ENCODE measurements at regions not wholly inside any gene's neighbourhood (a gene's known extent, or its start where the extent isn't known, plus 50 kb on each side); places are given as distances from the start of the nearest gene placed in this dataset.

DNA sequence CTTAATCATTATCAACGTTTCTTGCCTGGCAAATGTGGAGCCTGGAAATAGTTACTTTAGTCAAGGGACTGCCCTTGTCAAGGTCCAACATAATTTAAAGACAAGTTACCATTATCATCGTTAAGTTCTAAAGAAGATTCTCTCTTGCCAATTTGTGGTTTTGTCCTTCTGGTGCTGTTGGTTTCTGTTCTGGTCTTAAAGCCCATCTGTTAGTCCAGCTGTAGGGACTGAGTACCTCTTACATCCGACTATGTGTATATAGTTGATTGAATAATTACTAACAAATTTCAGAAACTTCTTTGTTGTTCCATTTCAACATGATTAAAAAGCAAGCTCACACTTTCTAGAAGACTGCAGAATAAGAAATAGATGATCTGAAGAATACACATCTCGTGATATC lies 1854.9 kb downstream of the MAT2B start:
- no peak overlapping the region for H3K4me3 ChIP-seq (ENCODE audit: low read depth, low read length)
- in situ Hi-C loops (cut with HindIII; ENCODE audit: low sequenced_read_pairs): no loop called here
- TF ChIP-seq, protein P1, sequence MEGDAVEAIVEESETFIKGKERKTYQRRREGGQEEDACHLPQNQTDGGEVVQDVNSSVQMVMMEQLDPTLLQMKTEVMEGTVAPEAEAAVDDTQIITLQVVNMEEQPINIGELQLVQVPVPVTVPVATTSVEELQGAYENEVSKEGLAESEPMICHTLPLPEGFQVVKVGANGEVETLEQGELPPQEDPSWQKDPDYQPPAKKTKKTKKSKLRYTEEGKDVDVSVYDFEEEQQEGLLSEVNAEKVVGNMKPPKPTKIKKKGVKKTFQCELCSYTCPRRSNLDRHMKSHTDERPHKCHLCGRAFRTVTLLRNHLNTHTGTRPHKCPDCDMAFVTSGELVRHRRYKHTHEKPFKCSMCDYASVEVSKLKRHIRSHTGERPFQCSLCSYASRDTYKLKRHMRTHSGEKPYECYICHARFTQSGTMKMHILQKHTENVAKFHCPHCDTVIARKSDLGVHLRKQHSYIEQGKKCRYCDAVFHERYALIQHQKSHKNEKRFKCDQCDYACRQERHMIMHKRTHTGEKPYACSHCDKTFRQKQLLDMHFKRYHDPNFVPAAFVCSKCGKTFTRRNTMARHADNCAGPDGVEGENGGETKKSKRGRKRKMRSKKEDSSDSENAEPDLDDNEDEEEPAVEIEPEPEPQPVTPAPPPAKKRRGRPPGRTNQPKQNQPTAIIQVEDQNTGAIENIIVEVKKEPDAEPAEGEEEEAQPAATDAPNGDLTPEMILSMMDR (IDR thresholded peaks at IDR 0.05; ENCODE audit: low read depth, low read length, missing control alignments): no peak
- DNase-seq (ENCODE audit: low read depth): no peak

DNA sequence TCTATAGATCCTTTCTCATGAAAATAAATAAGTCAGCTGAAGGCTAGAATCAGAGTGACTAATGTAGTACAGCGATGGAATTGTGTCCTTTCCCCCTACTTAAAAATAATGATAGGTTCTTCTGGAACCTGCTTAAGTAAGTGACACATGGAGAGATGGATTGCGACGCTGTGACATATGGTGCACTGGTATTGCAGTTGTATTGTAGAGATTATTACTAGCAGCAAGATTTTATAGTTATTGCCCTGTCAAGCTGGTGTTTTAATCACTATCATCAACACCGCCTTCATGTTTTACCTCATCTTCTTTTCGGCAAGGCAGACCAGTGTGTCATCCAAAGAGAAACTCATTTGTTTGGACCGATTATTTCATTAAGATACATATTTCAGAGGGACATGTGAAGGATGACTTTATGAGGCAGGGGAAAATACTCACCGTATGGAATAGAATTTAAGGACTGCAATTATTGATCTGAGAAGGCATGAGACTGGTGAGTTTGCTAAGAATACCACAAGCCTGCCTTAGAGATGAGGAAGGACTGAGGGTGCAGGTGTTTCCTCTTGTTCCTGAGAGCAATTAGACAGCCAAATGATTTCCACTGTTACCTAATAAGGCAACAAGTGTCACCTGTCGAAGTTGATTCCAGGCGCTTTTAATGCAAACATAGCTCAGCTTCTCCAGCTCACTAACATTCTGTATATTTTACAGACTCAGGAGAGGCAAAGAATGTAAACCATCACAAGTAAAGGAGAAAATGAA lies 1855.5 kb downstream of the MAT2B start:
- no peak for DNase-seq (ENCODE audit: low read depth)
- no peak overlapping the region for H3K4me3 ChIP-seq (ENCODE audit: low read depth, low read length)
- TF ChIP-seq, protein P1 (IDR thresholded peaks at IDR 0.05; ENCODE audit: low read depth, low read length, missing control alignments): no peak
- in situ Hi-C loops (cut with HindIII; ENCODE audit: low sequenced_read_pairs): no loop called here

DNA sequence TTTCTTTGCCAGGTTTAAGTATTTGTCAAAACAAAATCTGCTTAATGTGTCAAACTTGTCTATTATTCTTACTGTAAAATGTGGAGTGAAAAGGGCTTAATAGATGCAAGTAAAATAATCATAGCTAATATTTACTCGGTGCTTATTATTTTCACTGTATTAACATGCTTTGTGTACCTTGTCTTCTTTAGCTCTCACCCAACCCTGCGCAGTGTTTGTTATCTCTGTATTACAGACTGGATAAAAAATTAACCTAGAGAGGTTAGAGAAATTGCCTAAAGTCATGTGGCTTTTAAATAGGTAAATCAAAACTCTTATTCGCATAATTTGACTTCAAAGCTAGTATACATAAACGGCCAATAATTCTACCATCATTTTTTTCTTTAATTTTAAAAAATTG lies 1864.8 kb downstream of the MAT2B start:
- DNase-seq (ENCODE audit: low read depth): no peak
- TF ChIP-seq, protein P1 (IDR thresholded peaks at IDR 0.05; ENCODE audit: low read depth, low read length, missing control alignments): no peak
- in situ Hi-C loops (cut with HindIII; ENCODE audit: low sequenced_read_pairs): no loop called here
- H3K4me3 ChIP-seq (ENCODE audit: low read depth, low read length): no peak overlapping the region

DNA sequence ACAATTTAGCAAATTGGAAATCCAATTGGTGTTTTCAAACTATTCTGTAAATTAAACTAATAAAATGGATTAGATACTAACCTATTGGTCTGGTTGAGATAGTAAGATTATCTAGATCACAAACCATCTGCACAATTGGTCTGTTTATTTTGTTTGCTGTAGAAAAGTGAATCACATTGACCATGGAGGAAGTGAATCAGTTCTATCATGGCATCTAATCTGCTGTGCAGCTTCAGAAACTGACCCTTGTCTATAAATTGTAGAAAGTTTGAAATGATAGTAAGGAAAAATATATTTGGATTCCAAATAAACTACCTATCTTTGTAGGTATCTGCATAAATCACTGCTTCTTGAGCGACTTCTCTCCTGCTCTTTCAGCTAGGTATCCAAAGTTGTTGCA lies 1865.4 kb downstream of the MAT2B start:
- in situ Hi-C loops (cut with HindIII; ENCODE audit: low sequenced_read_pairs): no loop called here

DNA sequence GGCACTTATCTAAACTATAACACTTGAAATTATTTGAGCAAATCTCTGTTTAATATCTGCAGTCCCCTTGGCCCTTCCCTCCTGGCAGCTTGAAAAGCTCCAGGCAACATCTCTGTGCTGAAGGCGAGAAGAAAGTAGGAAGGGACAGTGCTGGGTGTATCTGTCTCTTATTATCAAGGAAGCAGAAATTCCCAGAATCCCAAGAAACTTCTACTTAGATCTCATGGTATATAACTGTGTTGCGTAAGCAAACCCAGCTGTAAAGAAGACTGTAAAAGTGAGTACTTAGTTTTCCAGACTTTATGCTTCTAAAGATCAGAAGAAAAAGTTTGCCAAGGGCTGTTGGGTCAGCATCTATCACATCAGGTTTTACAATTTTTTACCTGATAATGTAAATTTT lies 1869.8 kb downstream of the MAT2B start:
- no peak overlapping the region for H3K4me3 ChIP-seq (ENCODE audit: low read depth, low read length)
- DNase-seq (ENCODE audit: low read depth): no peak
- in situ Hi-C loops (cut with HindIII; ENCODE audit: low sequenced_read_pairs): no loop called here
- TF ChIP-seq, protein P1 (IDR thresholded peaks at IDR 0.05; ENCODE audit: low read depth, low read length, missing control alignments): no peak

More for the DNA sequence above, 1865.4 kb downstream of the MAT2B start:
- H3K4me3 ChIP-seq (ENCODE audit: low read depth, low read length): no peak overlapping the region
- no peak for DNase-seq (ENCODE audit: low read depth)
- TF ChIP-seq, protein P1 (IDR thresholded peaks at IDR 0.05; ENCODE audit: low read depth, low read length, missing control alignments): no peak

DNA sequence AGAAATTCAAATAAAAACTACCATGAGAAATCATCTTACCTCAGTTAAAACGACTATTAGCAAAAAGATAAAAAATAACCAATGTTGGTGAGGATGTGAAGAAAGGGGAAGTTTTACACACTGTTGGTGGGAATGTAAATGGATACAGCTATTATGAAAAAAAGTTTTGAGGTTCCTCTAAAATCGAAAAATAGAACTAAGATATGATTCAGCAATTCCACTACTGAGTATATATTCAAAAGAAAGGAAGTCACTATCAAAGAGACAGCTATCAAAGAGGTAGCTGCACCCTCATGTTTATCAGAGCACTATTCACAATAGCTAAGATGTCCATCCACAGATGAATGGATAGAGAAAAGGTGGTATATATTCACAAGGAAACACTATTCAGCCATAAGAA lies 1888.4 kb downstream of the MAT2B start:
- in situ Hi-C loops (cut with HindIII; ENCODE audit: low sequenced_read_pairs): no loop called here
- no peak for DNase-seq (ENCODE audit: low read depth)
- TF ChIP-seq, protein P1 (IDR thresholded peaks at IDR 0.05; ENCODE audit: low read depth, low read length, missing control alignments): no peak
- no peak overlapping the region for H3K4me3 ChIP-seq (ENCODE audit: low read depth, low read length)

All from astrocyte of the cerebellum (primary cell).